Body of pancreas (tissue), 4 donors: ENCODE measurements at regions not wholly inside any gene's neighbourhood (a gene's known extent, or its start where the extent isn't known, plus 50 kb on each side); places are given as distances from the start of the nearest gene placed in this dataset.

Experiments used
- ATAC-seq: fragments of 150-250 bp; one replicate; pipeline ENCODE4 v1.9.1; 2016
- DNase-seq, 4 donors: peaks; one replicate each; pipeline ENCODE4 v3.0.0-alpha.2; 2019
- H3K27ac ChIP-seq, 4 donors: fragments of 200-600 bp; sonication (generic); 1 replicate in 3 of 4; 2 replicates in 1 of 4; pipeline versions ENCODE4 v1.5.1 to v1.6.1; 2016 to 2019; ENCODE audit warnings: mild to moderate bottlenecking in 1 of 4, mixed read lengths in 1 of 4, moderate library complexity in 1 of 4
- H3K27me3 ChIP-seq, 2 donors: fragments of 200-600 bp; sonication (generic); one replicate each; pipeline ENCODE4 v1.6.0; 2016; ENCODE audit warnings: mild to moderate bottlenecking in 1 of 2
- H3K36me3 ChIP-seq, 2 donors: fragments of 200-600 bp; sonication (generic); replicated peaks in 1 of 2; 2 replicates each; pipeline ENCODE4 v1.5.1; 2016; ENCODE audit warnings: low read depth in 2 of 2; ENCODE audit not compliant: insufficient read depth in 1 of 2
- H3K4me1 ChIP-seq: fragments of 200-600 bp; sonication (generic); one replicate; pipeline ENCODE4 v1.6.0; 2016
- H3K4me3 ChIP-seq, 2 donors: fragments of 200-600 bp; sonication (generic); 1 replicate in 1 of 2; 2 replicates in 1 of 2; pipeline ENCODE4 v1.5.1; 2016 to 2019
- H3K9me3 ChIP-seq, 3 donors: fragments of 200-600 bp; sonication (generic); 1 replicate in 2 of 3; 2 replicates in 1 of 3; pipeline ENCODE4 v1.5.1; 2016
- POLR2A ChIP-seq, 3 donors: fragments of 450-650 bp; IDR thresholded peaks; one replicate each; pipeline ENCODE4 v1.6.1; 2016; ENCODE audit warnings: antibody characterized with exemption in 3 of 3, mild to moderate bottlenecking in 2 of 3
- WGBS, 2 donors: methylation state at CpG; one replicate each; pipeline ENCODE4 v1.1.5; 2017; 5-methylcytosine and 5-hydroxymethylcytosine counted together
- intact Hi-C: fragments of 100-400 bp; cut with DNase I; formaldehyde crosslinking; loops from one replicate; pipeline ENCODE4 v1.15.1; 2023
- TF ChIP-seq, protein P1 (sequence below), 7 experiments: fragments of 450-650 bp in 4 of 7; fragments of 200-600 bp in 3 of 7; sonication (generic) in 3 of 7; IDR thresholded peaks; one replicate each; pipeline ENCODE4 v1.5.1; 2016 to 2019; ENCODE audit warnings: antibody characterized with exemption in 7 of 7

DNA sequence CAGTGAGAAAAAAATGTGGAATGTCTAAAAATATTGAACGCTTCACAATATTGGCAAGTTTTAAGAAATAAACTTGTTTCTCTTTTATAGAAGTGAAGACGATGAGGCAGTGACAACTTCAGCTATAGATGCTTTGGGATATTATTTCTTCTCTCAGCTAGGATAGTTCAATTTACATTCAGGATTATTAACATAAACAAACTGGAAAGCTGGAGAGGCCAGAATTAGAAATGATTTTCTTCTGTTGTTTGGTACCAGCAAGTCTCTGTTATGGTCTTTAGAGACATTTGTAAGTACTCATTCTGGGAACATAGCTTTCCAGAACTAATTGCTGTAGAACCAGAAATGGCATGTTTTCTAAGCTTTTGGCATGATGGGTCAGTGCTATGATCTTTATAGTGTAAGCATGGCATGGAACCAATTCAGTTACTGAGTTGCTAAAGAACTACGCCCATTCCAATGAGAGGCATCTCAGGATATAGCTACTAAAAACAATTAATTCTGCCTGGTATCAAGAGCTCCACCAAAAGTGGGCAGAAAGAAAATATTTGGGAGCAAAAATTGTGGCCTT lies 599.5 kb upstream of the B3GALT2 start:
- H3K27ac ChIP-seq, result no peak overlapping the region
- no peaks in the 10 kb centered on the region for H3K36me3 ChIP-seq
- WGBS, 2 donors, result 81 to 82% methylated on average over 3 of the region's 3 CpGs
- H3K4me1 ChIP-seq, result peaks cover 16% of the 10 kb centered on the region
- no peaks in the 10 kb centered on the region for H3K9me3 ChIP-seq
- no peak for DNase-seq
- H3K4me3 ChIP-seq, result no peak overlapping the region
- TF ChIP-seq POLR2A (IDR thresholded peaks at IDR 0.05), result no peak
- TF ChIP-seq, protein P1, sequence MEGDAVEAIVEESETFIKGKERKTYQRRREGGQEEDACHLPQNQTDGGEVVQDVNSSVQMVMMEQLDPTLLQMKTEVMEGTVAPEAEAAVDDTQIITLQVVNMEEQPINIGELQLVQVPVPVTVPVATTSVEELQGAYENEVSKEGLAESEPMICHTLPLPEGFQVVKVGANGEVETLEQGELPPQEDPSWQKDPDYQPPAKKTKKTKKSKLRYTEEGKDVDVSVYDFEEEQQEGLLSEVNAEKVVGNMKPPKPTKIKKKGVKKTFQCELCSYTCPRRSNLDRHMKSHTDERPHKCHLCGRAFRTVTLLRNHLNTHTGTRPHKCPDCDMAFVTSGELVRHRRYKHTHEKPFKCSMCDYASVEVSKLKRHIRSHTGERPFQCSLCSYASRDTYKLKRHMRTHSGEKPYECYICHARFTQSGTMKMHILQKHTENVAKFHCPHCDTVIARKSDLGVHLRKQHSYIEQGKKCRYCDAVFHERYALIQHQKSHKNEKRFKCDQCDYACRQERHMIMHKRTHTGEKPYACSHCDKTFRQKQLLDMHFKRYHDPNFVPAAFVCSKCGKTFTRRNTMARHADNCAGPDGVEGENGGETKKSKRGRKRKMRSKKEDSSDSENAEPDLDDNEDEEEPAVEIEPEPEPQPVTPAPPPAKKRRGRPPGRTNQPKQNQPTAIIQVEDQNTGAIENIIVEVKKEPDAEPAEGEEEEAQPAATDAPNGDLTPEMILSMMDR (IDR thresholded peaks at IDR 0.05), result no peak
- H3K27me3 ChIP-seq, result no peaks in the 10 kb centered on the region
- ATAC-seq, result no peak
- intact Hi-C loops, result no loop called here

DNA sequence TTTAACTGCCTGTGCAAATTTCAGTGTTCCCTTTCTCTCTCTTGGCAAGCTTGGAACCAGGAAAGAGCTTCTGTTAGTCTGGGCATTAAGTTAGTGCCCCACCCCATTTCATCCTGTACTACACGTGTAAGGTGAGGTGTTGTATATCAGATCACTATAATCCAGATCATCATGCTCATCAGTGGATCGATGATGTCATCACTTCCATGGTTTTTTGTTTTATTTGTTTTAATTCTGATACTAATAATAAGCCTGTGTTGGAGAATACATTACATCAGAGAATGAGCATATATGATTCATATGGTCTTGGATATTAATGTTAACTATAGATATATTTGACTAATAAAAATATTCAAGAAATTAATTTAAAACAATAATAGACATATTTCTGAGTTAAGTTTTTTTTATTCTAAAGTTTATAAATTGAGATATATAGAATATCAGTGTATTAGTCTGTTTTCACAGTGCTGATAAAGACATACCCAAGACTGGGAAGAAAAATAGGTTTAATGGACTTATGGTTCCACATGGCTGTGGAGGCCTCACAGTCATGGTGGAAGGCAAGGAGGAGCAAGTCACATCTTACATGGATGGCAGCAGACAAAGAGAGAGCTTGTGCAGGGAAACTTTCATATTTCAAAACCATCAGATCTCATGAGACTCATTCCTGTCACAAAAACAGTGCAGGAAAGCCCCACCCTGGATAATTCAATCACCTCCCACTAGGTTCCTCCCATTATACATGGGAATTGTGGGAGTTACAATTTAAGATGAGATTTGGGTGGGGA lies 588.3 kb upstream of the B3GALT2 start:
- 74 to 81% methylated on average over 2 of the region's 2 CpGs for WGBS, 2 donors

DNA sequence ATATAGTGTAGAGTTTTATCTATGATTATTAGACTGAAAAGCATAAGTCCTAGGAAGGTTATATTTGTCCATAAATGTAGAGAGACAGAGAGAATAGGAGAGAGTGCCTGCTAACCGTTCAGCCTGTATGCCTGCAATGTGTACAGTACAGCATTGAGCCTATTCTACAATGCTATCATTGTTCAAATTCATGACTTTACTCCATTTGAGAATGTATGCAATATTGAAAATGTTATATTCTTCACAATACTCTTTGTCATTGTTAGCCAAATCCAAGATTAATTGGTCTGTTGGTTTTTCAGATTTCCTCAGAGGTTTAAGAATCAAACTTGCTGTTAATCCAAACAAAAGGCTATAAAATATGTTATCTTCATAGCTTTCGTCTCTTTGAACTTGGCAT lies 585.2 kb upstream of the B3GALT2 start:
- Histone ChIP-seq H3K9me3 (peaks cover 0 to 8% (median 0%) of the 10 kb centered on the region in 3 donors), H3K4me1 (no peaks in the 10 kb centered on the region), H3K27me3 (no peaks in the 10 kb centered on the region), H3K4me3 (no peak overlapping the region), H3K27ac (no peak overlapping the region), H3K36me3 (no peaks in the 10 kb centered on the region)
- 26 to 31% methylated on average over 2 of the region's 2 CpGs for WGBS, 2 donors
- ATAC-seq (no peak), DNase-seq (no peak)
- intact Hi-C loops, result no loop called here
- TF ChIP-seq, protein P1 (IDR thresholded peaks at IDR 0.05), result no peak
- no peak for TF ChIP-seq POLR2A (IDR thresholded peaks at IDR 0.05)

More for the DNA sequence above, 588.3 kb upstream of the B3GALT2 start:
- Histone ChIP-seq H3K4me3 (no peak overlapping the region), H3K36me3 (no peaks in the 10 kb centered on the region), H3K9me3 (peaks cover 0 to 8% (median 0%) of the 10 kb centered on the region in 3 donors), H3K27ac (no peak overlapping the region), H3K27me3 (no peaks in the 10 kb centered on the region), H3K4me1 (no peaks in the 10 kb centered on the region)
- ATAC-seq, result no peak
- no peak for DNase-seq
- TF ChIP-seq POLR2A (IDR thresholded peaks at IDR 0.05), result no peak
- TF ChIP-seq, protein P1 (IDR thresholded peaks at IDR 0.05), result no peak
- intact Hi-C loops, result no loop called here

DNA sequence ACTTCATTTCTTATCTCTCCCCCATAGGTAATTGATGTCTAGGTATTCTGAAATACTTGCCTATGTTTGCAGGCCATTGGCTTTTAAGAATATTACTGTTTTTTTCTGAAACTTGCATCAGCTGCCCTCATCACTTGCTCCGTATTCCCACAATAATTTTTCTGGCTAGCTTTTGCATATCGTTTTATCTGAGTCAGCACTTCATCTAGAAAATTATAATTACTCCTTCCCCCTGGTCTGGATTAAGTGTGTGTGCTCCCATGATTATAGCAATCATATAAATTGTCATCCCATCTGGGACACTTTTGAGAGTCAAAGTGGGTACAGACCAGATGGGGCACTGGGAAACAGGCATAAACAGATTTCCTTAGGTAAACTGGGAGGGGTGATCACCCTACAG lies 583.2 kb upstream of the B3GALT2 start:
- intact Hi-C loops, result no loop called here
- Histone ChIP-seq H3K27me3 (no peaks in the 10 kb centered on the region), H3K27ac (no peak overlapping the region), H3K4me3 (no peak overlapping the region), H3K4me1 (no peaks in the 10 kb centered on the region), H3K9me3 (no peaks in the 10 kb centered on the region), H3K36me3 (no peaks in the 10 kb centered on the region)
- 77 to 79% methylated on average over 2 of the region's 2 CpGs for WGBS, 2 donors
- DNase-seq, result no peak
- ATAC-seq, result no peak
- no peak for TF ChIP-seq POLR2A (IDR thresholded peaks at IDR 0.05)
- TF ChIP-seq, protein P1 (IDR thresholded peaks at IDR 0.05), result no peak
